GM12864 (cell line): ENCODE measurements at regions not wholly inside any gene's neighbourhood (a gene's known extent, or its start where the extent isn't known, plus 50 kb on each side); places are given as distances from the start of the nearest gene placed in this dataset.

Source experiments
- DNase-seq: peaks from one replicate; pipeline ENCODE4 v3.0.0-alpha.2; 2011; ENCODE audit warnings: low read depth
- H3K4me3 ChIP-seq: 2 replicates; pipeline ENCODE4 v1.5.1; 2011; ENCODE audit warnings: mild to moderate bottlenecking, low read depth, low read length, control low read depth
- CTCF ChIP-seq: IDR thresholded peaks from 2 replicates; pipeline ENCODE4 v1.5.1; 2011; ENCODE audit warnings: low read depth, mild to moderate bottlenecking, moderate library complexity, low read length, control low read depth, inconsistent platforms; ENCODE audit errors: missing control alignments

DNA sequence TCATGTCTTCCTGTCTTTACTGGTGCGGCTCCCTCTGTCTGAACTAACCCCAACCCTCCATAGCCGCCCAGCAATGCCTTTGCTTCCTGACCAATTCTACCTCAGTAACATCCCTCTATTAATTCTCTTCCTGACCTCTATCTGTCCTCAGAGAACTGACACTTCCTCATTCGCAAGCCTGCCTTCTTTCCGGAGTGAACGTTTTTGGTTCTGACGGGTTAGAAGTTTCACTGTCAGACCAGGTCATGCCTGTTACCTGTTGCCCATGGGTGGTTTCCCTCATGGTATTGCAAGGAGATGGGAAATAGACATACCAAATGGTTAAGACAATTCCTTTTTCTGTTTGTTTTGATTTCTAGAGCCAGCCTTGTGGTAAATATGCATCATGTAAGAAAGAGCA is 453.4 kb upstream of the SLC14A2 start:
- DNase-seq: peak; percentile 43
- H3K4me3 ChIP-seq: no peak overlapping the region
- TF ChIP-seq CTCF: no peak

GRCh38 chr18:45163871-45164270 is 451.4 kb upstream of the SLC14A2 start:
- H3K4me3 ChIP-seq: no peak overlapping the region
- no peak for DNase-seq
- TF ChIP-seq CTCF: no peak

- TF ChIP-seq CTCF: no peak
- DNase-seq: no peak
- no peak overlapping the region for H3K4me3 ChIP-seq
Measured at GRCh38 chr18:45164551-45164950, 450.7 kb upstream of the SLC14A2 start.

GRCh38 chr18:45165176-45165713 is 450.0 kb upstream of the SLC14A2 start:
- no peak for TF ChIP-seq CTCF
- H3K4me3 ChIP-seq: no peak overlapping the region
- DNase-seq: no peak

- no peak overlapping the region for H3K4me3 ChIP-seq
- DNase-seq: no peak
- no peak for TF ChIP-seq CTCF
Measured at GRCh38 chr18:45165871-45166270, 449.4 kb upstream of the SLC14A2 start.

GRCh38 chr18:45166341-45166835 is 448.9 kb upstream of the SLC14A2 start:
- DNase-seq: no peak
- no peak overlapping the region for H3K4me3 ChIP-seq
- no peak for TF ChIP-seq CTCF

GRCh38 chr18:45166836-45167551 is 448.3 kb upstream of the SLC14A2 start:
- no peak for DNase-seq
- no peak overlapping the region for H3K4me3 ChIP-seq
- TF ChIP-seq CTCF: no peak
